Suppressor macrophage treated with lipopolysaccharide for 4 hours (primary cell): ENCODE measurements at regions not wholly inside any gene's neighbourhood (a gene's known extent, or its start where the extent isn't known, plus 50 kb on each side); places are given as distances from the start of the nearest gene placed in this dataset.

Experiments
- DNase-seq: peaks from one replicate; pipeline ENCODE4 v3.0.0-alpha.2; 2020

- no peak for DNase-seq
Measured at GRCh38 chr18:29104671-29105070, 927.7 kb upstream of the CDH2 start.

GRCh38 chr18:29104227-29104626, 927.3 kb upstream of the CDH2 start:
- DNase-seq: no peak

GRCh38 chr18:29096079-29096770, 919.3 kb upstream of the CDH2 start:
- DNase-seq: peak; percentile 30

GRCh38 chr18:29087616-29088246, 910.8 kb upstream of the CDH2 start:
- DNase-seq: no peak

GRCh38 chr18:29084120-29084519, 907.2 kb upstream of the CDH2 start:
- no peak for DNase-seq

- no peak for DNase-seq
Measured at GRCh38 chr18:29083545-29083944, 906.6 kb upstream of the CDH2 start.

GRCh38 chr18:29080946-29081345, 904.0 kb upstream of the CDH2 start:
- DNase-seq: no peak

GRCh38 chr18:29078273-29078672, 901.3 kb upstream of the CDH2 start:
- no peak for DNase-seq

GRCh38 chr18:29077344-29077743, 900.4 kb upstream of the CDH2 start:
- no peak for DNase-seq

- no peak for DNase-seq
Measured at GRCh38 chr18:29076645-29077044, 899.7 kb upstream of the CDH2 start.

GRCh38 chr18:29074147-29074546, 897.2 kb upstream of the CDH2 start:
- no peak for DNase-seq

- no peak for DNase-seq
Measured at GRCh38 chr18:29071869-29072268, 894.9 kb upstream of the CDH2 start.

GRCh38 chr18:29063346-29063745, 886.4 kb upstream of the CDH2 start:
- DNase-seq: no peak

- DNase-seq: no peak
Measured at GRCh38 chr18:29062921-29063320, 886.0 kb upstream of the CDH2 start.

- peak; percentile 19 for DNase-seq
Measured at GRCh38 chr18:29060349-29060748, 883.4 kb upstream of the CDH2 start.

- DNase-seq: no peak
Measured at GRCh38 chr18:29057703-29058102, 880.8 kb upstream of the CDH2 start.

GRCh38 chr18:29056800-29057199, 879.9 kb upstream of the CDH2 start:
- no peak for DNase-seq

GRCh38 chr18:29041976-29042375, 865.0 kb upstream of the CDH2 start:
- no peak for DNase-seq

GRCh38 chr18:29034113-29034856, 857.4 kb upstream of the CDH2 start:
- DNase-seq: no peak

GRCh38 chr18:29028560-29028959, 851.6 kb upstream of the CDH2 start:
- no peak for DNase-seq

- DNase-seq: no peak
Measured at GRCh38 chr18:29018976-29019375, 842.0 kb upstream of the CDH2 start.

GRCh38 chr18:29012883-29013465, 836.0 kb upstream of the CDH2 start:
- no peak for DNase-seq

GRCh38 chr18:29012364-29012763, 835.4 kb upstream of the CDH2 start:
- no peak for DNase-seq
